Suprapubic skin (tissue), 3 donors: ENCODE measurements at regions not wholly inside any gene's neighbourhood (a gene's known extent, or its start where the extent isn't known, plus 50 kb on each side); places are given as distances from the start of the nearest gene placed in this dataset.

Experiments used
- CTCF ChIP-seq, 2 donors: fragments of 200-600 bp in 1 of 2; fragments of 450-650 bp in 1 of 2; sonication (generic) in 1 of 2; IDR thresholded peaks; one replicate each; pipeline ENCODE4 v1.5.1; 2016 to 2019; ENCODE audit warnings: antibody characterized with exemption in 2 of 2, mild to moderate bottlenecking in 1 of 2, moderate library complexity in 1 of 2
- EP300 ChIP-seq: sonication (generic); formaldehyde crosslinking; IDR thresholded peaks from one replicate; pipeline ENCODE4 v1.6.1; 2017; ENCODE audit warnings: antibody characterized with exemption
- POLR2A ChIP-seq, 2 donors: fragments of 450-650 bp; IDR thresholded peaks; one replicate each; pipeline ENCODE4 v1.6.1; 2017; ENCODE audit warnings: antibody characterized with exemption in 2 of 2, mild to moderate bottlenecking in 2 of 2, moderate library complexity in 2 of 2

GRCh38 chr7:56291-56913, 136.0 kb upstream of the FAM20C start:
- TF ChIP-seq EP300 (no peak), CTCF (IDR thresholded peaks at IDR 0.05) (no peak), POLR2A (IDR thresholded peaks at IDR 0.05) (no peak)
